NCI-H2227 (cell line): ENCODE measurements at regions not wholly inside any gene's neighbourhood (a gene's known extent, or its start where the extent isn't known, plus 50 kb on each side); places are given as distances from the start of the nearest gene placed in this dataset.

ENCODE experiments used
- DNase-seq: peaks from one replicate; lab custom pipeline; 2025; ENCODE audit not compliant: unreplicated experiment; lab: John Stamatoyannopoulos, UW

DNA sequence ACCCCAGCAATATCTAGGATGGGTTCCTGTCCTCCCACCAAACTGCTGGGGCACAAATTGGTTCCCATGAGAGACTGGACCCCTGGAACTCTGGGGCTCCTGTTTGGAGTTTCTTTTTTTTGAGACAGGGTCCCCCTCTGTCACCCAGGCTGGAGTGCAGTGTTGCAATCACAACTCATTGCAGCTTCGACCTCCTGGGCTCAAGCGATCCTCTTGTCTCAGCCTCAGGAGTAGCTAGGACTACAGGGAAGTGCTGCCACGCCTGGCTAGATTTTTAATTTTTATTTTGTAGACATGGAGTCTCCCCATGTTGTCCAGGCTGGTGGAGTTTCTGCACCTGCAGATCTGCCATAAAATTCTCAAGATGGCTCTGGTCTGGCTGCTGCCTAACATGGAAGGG, 56.3 kb upstream of the BRD7 start:
- DNase-seq: no peak

DNA sequence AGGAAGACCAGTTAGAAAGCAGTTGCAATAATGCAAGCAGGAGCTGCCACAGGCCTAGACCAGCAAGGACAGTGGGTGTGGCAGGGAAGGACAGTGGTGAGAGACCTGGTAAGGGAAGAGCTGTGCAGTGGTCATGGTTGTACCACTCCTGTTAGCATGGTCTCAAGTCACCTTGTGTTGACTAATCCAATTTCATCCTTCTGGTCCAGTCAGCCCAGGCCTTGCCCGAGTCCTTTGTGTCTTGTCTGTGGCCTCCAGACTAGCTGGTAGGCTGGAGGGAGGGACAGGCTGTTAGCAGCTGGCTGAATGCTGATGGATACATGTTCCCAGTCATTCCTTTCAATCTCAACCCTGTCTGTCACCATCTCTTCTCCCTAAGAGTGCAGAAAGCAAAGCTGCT, 54.1 kb upstream of the BRD7 start:
- no peak for DNase-seq

DNA sequence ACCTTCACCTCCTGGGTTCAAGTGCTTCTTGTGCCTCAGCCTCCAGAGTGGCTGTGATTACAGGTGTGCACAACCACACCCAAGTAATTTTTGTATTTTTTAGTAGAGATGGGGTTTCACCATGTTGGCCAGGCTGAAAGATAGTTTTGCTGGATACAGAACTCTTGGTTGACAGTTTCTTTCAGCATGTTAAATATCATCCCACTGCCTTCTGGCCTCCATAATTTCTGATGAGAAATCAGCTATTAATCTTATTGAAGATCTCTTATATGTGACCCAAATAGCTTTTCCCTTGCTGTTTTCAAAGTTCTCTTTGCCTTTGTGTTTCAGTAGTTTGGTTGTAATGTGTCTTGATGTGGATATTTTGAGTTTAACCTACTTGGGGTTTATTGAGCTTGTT, 50.3 kb upstream of the BRD7 start:
- DNase-seq: no peak
